ENCODE measurements at regions not wholly inside any gene's neighbourhood (a gene's known extent, or its start where the extent isn't known, plus 50 kb on each side); places are given as distances from the start of the nearest gene placed in this dataset.

DNA sequence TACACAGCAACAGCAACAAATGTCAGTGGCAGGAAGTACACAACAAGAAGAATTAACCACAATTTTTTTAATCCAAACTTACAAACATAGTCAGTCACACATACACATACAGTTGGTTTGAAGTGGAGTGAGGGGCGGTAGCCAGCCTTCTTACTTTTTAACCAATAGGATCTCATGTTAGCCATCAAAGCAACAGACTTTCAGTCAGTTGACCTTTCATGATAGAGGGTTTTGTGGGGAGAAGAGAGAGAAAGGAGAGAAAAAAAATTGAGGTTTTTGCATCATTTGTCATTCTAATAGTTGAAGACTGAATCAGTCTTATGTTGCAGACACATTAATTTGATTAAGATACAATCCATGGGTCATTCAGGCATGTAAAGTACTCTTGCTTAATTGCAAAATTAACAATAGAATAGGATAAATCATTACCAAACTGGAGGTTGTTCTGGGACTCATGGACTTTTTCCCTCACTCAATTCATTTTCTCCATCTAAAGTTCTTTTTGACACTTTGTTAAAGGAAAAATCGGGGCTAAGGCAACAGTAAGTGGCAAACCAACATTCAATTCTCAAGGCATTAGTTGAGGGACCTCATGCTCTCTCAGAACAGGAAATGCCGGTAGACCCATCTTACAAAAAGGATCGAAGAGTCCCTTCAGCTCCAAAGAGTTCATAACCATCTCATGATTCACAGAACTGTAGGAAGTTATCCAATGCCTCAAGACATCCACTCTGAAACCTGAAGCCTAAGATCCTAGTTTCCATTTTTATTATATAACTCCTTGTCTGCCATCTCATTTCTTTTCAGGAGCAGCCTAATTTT is 159.5 kb upstream of the LPP start:
- no peak overlapping the region for H3K4me3 ChIP-seq (ENCODE audit: low read depth, low read length)
- no peak for DNase-seq (ENCODE audit: low read depth)
- TF ChIP-seq, protein P1, sequence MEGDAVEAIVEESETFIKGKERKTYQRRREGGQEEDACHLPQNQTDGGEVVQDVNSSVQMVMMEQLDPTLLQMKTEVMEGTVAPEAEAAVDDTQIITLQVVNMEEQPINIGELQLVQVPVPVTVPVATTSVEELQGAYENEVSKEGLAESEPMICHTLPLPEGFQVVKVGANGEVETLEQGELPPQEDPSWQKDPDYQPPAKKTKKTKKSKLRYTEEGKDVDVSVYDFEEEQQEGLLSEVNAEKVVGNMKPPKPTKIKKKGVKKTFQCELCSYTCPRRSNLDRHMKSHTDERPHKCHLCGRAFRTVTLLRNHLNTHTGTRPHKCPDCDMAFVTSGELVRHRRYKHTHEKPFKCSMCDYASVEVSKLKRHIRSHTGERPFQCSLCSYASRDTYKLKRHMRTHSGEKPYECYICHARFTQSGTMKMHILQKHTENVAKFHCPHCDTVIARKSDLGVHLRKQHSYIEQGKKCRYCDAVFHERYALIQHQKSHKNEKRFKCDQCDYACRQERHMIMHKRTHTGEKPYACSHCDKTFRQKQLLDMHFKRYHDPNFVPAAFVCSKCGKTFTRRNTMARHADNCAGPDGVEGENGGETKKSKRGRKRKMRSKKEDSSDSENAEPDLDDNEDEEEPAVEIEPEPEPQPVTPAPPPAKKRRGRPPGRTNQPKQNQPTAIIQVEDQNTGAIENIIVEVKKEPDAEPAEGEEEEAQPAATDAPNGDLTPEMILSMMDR (IDR thresholded peaks at IDR 0.05; ENCODE audit: low read depth, low read length, missing control alignments), result no peak

DNA sequence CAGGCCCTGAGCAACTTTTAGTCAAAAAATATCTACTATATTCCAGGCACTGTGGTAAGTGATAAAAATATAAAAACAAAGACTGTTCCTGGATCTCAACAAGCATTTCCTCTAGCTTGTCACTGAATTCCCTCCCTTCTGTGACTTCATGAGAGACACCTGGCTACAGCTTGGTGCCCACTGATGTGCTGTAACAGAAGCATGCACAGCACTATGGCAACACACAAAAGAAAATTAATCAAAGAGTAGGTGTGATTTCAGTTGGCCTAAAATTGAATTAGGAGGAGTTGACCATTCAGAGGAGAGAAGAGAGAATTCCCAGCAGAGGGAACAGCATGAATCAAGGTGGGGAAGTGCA is 158.9 kb upstream of the LPP start:
- no peak for DNase-seq (ENCODE audit: low read depth)
- no peak overlapping the region for H3K4me3 ChIP-seq (ENCODE audit: low read depth, low read length)
- TF ChIP-seq, protein P1 (IDR thresholded peaks at IDR 0.05; ENCODE audit: low read depth, low read length, missing control alignments), result no peak

GRCh38 chr3:187995667-187996066 is 158.3 kb upstream of the LPP start:
- H3K4me3 ChIP-seq (ENCODE audit: low read depth, low read length), result no peak overlapping the region
- TF ChIP-seq, protein P1 (IDR thresholded peaks at IDR 0.05; ENCODE audit: low read depth, low read length, missing control alignments), result no peak
- no peak for DNase-seq (ENCODE audit: low read depth)

DNA sequence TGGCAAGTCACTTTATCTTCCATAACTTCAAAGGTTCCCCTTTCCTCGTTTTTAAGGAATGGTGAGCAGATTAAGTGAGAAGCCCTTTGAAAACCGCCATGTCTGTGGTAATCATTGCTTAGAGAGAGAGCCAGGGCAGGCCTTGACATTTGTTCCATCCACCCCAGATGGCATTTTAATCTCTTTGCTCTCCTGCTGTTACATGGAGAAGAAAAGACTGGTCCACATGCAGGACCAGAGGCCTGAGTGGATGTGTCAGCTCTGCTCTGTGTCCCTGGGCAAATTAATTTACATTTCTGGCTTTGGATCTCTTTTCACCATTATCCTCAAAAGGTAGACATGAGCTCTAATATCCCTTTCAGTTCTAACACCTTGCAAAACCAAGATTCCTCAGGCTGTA is 157.3 kb upstream of the LPP start:
- no peak for DNase-seq (ENCODE audit: low read depth)
- no peak overlapping the region for H3K4me3 ChIP-seq (ENCODE audit: low read depth, low read length)
- TF ChIP-seq, protein P1 (IDR thresholded peaks at IDR 0.05; ENCODE audit: low read depth, low read length, missing control alignments), result no peak

DNA sequence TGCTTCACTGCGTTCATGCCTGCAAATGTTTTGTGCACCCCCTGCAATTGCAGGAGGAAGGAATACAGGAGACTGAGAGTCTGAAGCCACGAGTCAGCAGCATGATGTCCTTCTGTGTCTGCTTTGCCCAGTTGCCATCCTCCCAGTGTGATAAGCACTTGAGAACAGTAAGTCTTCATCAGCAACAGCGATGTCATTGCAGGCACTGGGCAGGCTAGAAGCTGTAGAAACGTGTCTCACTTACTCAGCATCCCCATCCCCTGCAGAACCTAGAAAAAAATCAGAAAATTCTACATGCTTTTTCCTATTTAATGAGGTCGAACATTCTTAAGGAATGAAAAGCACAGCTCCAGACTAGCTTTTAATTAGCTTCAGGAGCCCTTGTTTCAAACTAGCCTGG is 156.5 kb upstream of the LPP start:
- H3K4me3 ChIP-seq (ENCODE audit: low read depth, low read length), result no peak overlapping the region
- no peak for DNase-seq (ENCODE audit: low read depth)
- TF ChIP-seq, protein P1 (IDR thresholded peaks at IDR 0.05; ENCODE audit: low read depth, low read length, missing control alignments), result no peak

- no peak overlapping the region for H3K4me3 ChIP-seq (ENCODE audit: low read depth, low read length)
- TF ChIP-seq, protein P1 (IDR thresholded peaks at IDR 0.05; ENCODE audit: low read depth, low read length, missing control alignments), result no peak
These were observed 155.9 kb upstream of the LPP start for GRCh38 chr3:187997946-187998561.

DNA sequence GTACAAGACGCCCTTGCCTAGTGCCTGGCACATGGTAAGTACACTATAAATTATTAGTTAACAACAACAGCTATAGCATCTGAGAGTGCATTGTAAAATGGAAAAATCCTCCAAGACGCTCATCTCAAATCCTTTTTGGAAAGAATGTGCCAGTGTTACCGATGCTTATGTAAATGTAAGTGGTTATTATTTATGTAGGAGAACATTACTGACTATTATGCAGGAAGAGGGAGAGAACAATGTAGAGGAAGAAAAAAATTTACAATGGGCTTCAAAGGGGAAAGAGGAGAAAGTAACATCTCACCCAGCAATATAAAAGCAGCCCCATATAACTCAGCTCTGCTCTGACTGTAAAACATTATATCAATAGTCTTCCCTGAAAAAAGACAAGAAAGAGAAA is 155.3 kb upstream of the LPP start:
- no peak overlapping the region for H3K4me3 ChIP-seq (ENCODE audit: low read depth, low read length)
- no peak for DNase-seq (ENCODE audit: low read depth)
- TF ChIP-seq, protein P1 (IDR thresholded peaks at IDR 0.05; ENCODE audit: low read depth, low read length, missing control alignments), result no peak

More at GRCh38 chr3:187997946-187998561, 155.9 kb upstream of the LPP start:
- no peak for DNase-seq (ENCODE audit: low read depth)
